K562 (cell line): ENCODE measurements at regions not wholly inside any gene's neighbourhood (a gene's known extent, or its start where the extent isn't known, plus 50 kb on each side); places are given as distances from the start of the nearest gene placed in this dataset.

Experiments used
- ATAC-seq: fragments of 200-7000 bp; cut with Tn5 transposase; 3 replicates; pipeline ENCODE4 v1.9.1; 2020; ENCODE audit warnings: moderate library complexity
- BruUV-seq: library from RNA; stranded (reverse); fragments of 400-500 nt; replicated peaks from 2 replicates; lab custom pipeline; 2021; lab: Mats Ljungman, UMichigan
- CTCF ChIA-PET: fragments of 300-600 bp; formaldehyde crosslinking; extraction: SDS; loops from one replicate; lab custom pipeline; 2021; ENCODE audit warnings: low intra/inter-chr PET ratio; lab: Yijun Ruan, JAX
- POLR2A ChIA-PET: fragments of 300-600, 350-650 bp; sonication (Branson Sonifier 250); formaldehyde crosslinking; extraction: SDS; loops from one replicate; lab custom pipeline; 2021; ENCODE audit warnings: antibody characterized with exemption, inconsistent platforms; lab: Yijun Ruan, JAX
- DNase-seq, 4 experiments: peaks; one replicate each; pipeline versions ENCODE4 v3.0.0 to v3.0.0-alpha.2; 2011 to 2018; ENCODE audit warnings: low spot score in 3 of 4, mixed read lengths in 3 of 4; ENCODE audit errors: extremely low read depth in 1 of 4
- FAIRE-seq: peaks from 2 replicates; lab custom pipeline; 2011; peaks lifted over from hg19 to GRCh38; lab: Jason Lieb, UNC
- H2AFZ ChIP-seq: 2 replicates; pipeline ENCODE4 v1.6.0; 2011; ENCODE audit warnings: low read depth, low read length, control low read depth, inconsistent platforms
- H3K27ac ChIP-seq: fragments of 200-600 bp; 3 replicates; pipeline ENCODE4 v1.8.0; 2011; ENCODE audit warnings: low read depth, mild to moderate bottlenecking, control low read depth, inconsistent platforms, low read length, moderate library complexity, mixed read lengths; ENCODE audit errors: extremely low read depth
- H3K27me3 ChIP-seq, 2 experiments: fragments of 300-600 bp in 1 of 2; 2 replicates in 1 of 2; 3 replicates in 1 of 2; pipeline versions ENCODE4 v1.6.0 to v1.8.0; 2011; ENCODE audit warnings: inconsistent platforms in 2 of 2, low read length in 2 of 2, mild to moderate bottlenecking in 1 of 2, mixed read lengths in 1 of 2, moderate library complexity in 1 of 2; ENCODE audit not compliant: control insufficient read depth in 2 of 2, insufficient read depth in 2 of 2
- H3K36me3 ChIP-seq: fragments of 300-600 bp; 3 replicates; pipeline ENCODE4 v1.8.0; 2011; ENCODE audit warnings: mild to moderate bottlenecking, low read length, inconsistent platforms; ENCODE audit not compliant: control insufficient read depth, insufficient read depth
- H3K4me1 ChIP-seq, 2 experiments: fragments of 200-600 bp in 1 of 2; replicated peaks in 1 of 2; 2 replicates in 1 of 2; 3 replicates in 1 of 2; pipeline versions ENCODE4 v1.5.1 to v1.8.0; 2011; ENCODE audit warnings: inconsistent platforms in 2 of 2, low read length in 2 of 2, mild to moderate bottlenecking in 1 of 2, mixed read lengths in 1 of 2, moderate library complexity in 1 of 2; ENCODE audit not compliant: control insufficient read depth in 2 of 2, insufficient read depth in 2 of 2
- H3K4me2 ChIP-seq: 2 replicates; pipeline ENCODE4 v1.6.1; 2011; ENCODE audit warnings: low read length, control low read depth, inconsistent platforms, mixed read lengths; ENCODE audit not compliant: insufficient read depth
- H3K4me3 ChIP-seq: fragments of 200-600 bp; sonication (generic), shearing (Covaris generic); 2 replicates; pipeline ENCODE4 v1.5.1; 2016; ENCODE audit warnings: control low read depth, inconsistent platforms
- H3K79me2 ChIP-seq: fragments of 200-600 bp; 3 replicates; pipeline ENCODE4 v1.8.0; 2011; ENCODE audit warnings: low read length, inconsistent platforms; ENCODE audit not compliant: control insufficient read depth, insufficient read depth
- H3K9ac ChIP-seq, 2 experiments: 2 replicates each; pipeline versions ENCODE4 v1.6.0 to v1.6.1; 2011; ENCODE audit warnings: low read depth in 2 of 2, low read length in 2 of 2, control low read depth in 1 of 2, inconsistent platforms in 1 of 2, mild to moderate bottlenecking in 1 of 2, mixed read lengths in 1 of 2; ENCODE audit not compliant: insufficient read depth in 1 of 2
- H3K9me1 ChIP-seq: one replicate; pipeline ENCODE4 v1.6.0; 2011; ENCODE audit warnings: inconsistent platforms, mild to moderate bottlenecking, low read length, moderate library complexity; ENCODE audit not compliant: control insufficient read depth, insufficient read depth
- H3K9me3 ChIP-seq: replicated peaks from 2 replicates; pipeline ENCODE4 v1.5.1; 2011; ENCODE audit warnings: low read depth, low read length, inconsistent platforms; ENCODE audit not compliant: control insufficient read depth, insufficient read depth
- H4K20me1 ChIP-seq: replicated peaks from 2 replicates; pipeline ENCODE4 v1.6.1; 2011; ENCODE audit warnings: low read length, inconsistent platforms, mixed read lengths; ENCODE audit not compliant: control insufficient read depth, insufficient read depth
- ESRRA ChIP-seq: fragments of 450-650 bp; IDR thresholded peaks from 2 replicates; pipeline ENCODE4 v1.6.1; 2014; ENCODE audit warnings: low read depth, mild to moderate bottlenecking, moderate library complexity, borderline replicate concordance
- KDM2B ChIP-seq: fragments of 250-450 bp; sonication (Bioruptor Pico); IDR thresholded peaks from 2 replicates; pipeline ENCODE4 v1.8.0; 2021; ENCODE audit warnings: mild to moderate bottlenecking, moderate library complexity
- PHF20 ChIP-seq: fragments of 450-650 bp; IDR thresholded peaks from 2 replicates; pipeline ENCODE4 v1.6.1; 2018; ENCODE audit not compliant: partially characterized antibody
- RAD21 ChIP-seq, 2 experiments: fragments of 250-450 bp in 1 of 2; fragments of 450-650 bp in 1 of 2; sonication (Bioruptor Pico) in 1 of 2; formaldehyde crosslinking in 1 of 2; IDR thresholded peaks in 1 of 2; conservative IDR thresholded peaks in 1 of 2; 2 replicates each; pipeline versions ENCODE4 v1.4.0 to v1.8.0; 2020 to 2022; ENCODE audit warnings: mild to moderate bottlenecking in 2 of 2, moderate library complexity in 1 of 2
- RAD51 ChIP-seq: fragments of 450-650 bp; IDR thresholded peaks from 2 replicates; pipeline ENCODE4 v1.7.1; 2016; ENCODE audit warnings: low read depth, mild to moderate bottlenecking, borderline replicate concordance
- SMAD4 ChIP-seq: fragments of 250-450 bp; sonication (Bioruptor Pico); conservative IDR thresholded peaks from 2 replicates; pipeline ENCODE4 v1.8.0; 2021; ENCODE audit warnings: inconsistent platforms, mild to moderate bottlenecking, moderate library complexity
- ZNF124 ChIP-seq: sonication (generic); formaldehyde crosslinking; IDR thresholded peaks from 2 replicates; pipeline ENCODE4 v1.8.1; 2022; ENCODE audit warnings: missing genetic modification reagents
- ZNF695 ChIP-seq: fragments of 450-650 bp; formaldehyde crosslinking; IDR thresholded peaks from 2 replicates; pipeline ENCODE4 v1.4.0; 2020; ENCODE audit warnings: mild to moderate bottlenecking, moderate library complexity
- WGBS: fragments of 100-300 bp; shearing (Covaris generic); methylation state at CpG from one replicate; pipeline ENCODE4 v1.1.6; 2016; ENCODE audit warnings: low coverage, mixed read lengths; ENCODE audit not compliant: insufficient coverage; ENCODE audit errors: missing lambda C conversion rate; 5-methylcytosine and 5-hydroxymethylcytosine counted together
- in situ Hi-C: fragments of 300-500 bp; cut with MboI; formaldehyde crosslinking; loops from 4 replicates; pipeline ENCODE4 v1.15.0; 2018; ENCODE audit warnings: inconsistent platforms, mixed read lengths
- intact Hi-C: fragments of 100-400 bp; cut with micrococcal nuclease; formaldehyde crosslinking; loops from 2 replicates; pipeline ENCODE4 v1.14.2; 2022
- TF ChIP-seq, protein P1 (sequence below): fragments of 250-450 bp; sonication (Bioruptor Pico); IDR thresholded peaks from 2 replicates; pipeline ENCODE4 v1.4.0; 2020; ENCODE audit warnings: borderline replicate concordance
- TF ChIP-seq, protein P2 (sequence below), 2 experiments: fragments of 450-650 bp in 1 of 2; sonication (generic) in 1 of 2; formaldehyde crosslinking in 1 of 2; IDR thresholded peaks; 2 replicates each; pipeline versions ENCODE4 v1.7.1 to v1.9.0; 2016 to 2022; ENCODE audit warnings: inconsistent platforms in 1 of 2, mild to moderate bottlenecking in 1 of 2, missing genetic modification reagents in 1 of 2

- TF ChIP-seq, protein P1, sequence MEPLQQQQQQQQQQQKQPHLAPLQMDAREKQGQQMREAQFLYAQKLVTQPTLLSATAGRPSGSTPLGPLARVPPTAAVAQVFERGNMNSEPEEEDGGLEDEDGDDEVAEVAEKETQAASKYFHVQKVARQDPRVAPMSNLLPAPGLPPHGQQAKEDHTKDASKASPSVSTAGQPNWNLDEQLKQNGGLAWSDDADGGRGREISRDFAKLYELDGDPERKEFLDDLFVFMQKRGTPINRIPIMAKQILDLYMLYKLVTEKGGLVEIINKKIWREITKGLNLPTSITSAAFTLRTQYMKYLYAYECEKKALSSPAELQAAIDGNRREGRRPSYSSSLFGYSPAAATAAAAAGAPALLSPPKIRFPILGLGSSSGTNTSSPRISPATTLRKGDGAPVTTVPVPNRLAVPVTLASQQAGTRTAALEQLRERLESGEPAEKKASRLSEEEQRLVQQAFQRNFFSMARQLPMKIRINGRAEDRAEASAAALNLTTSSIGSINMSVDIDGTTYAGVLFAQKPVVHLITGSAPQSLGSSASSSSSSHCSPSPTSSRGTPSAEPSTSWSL (CRISPR knock-in tag) = no peak
- TF ChIP-seq PHF20 (no peak), RAD51 (peak; percentile 64)
Measured at GRCh38 chr1:61616830-61617229, 108.1 kb downstream of the TM2D1 start (continued).

- no peaks in the 10 kb centered on the region for H3K4me1 ChIP-seq
- H3K4me2 ChIP-seq = no peak overlapping the region
- H2AFZ ChIP-seq = no peak overlapping the region
- ATAC-seq (no peak), DNase-seq (no peak), FAIRE-seq (no peak)
- H3K4me3 ChIP-seq = no peak overlapping the region
- H3K9ac ChIP-seq = no peak overlapping the region
- POLR2A ChIA-PET = no interaction called here
- peaks cover 11 to 15% of the 10 kb centered on the region in 2 experiments; a peak in 3 of 5 replicates for H3K27me3 ChIP-seq
- H3K9me3 ChIP-seq = no peaks in the 10 kb centered on the region
- H3K27ac ChIP-seq = no peak overlapping the region
- intact Hi-C loops = no loop called here
- H3K79me2 ChIP-seq = no peaks in the 10 kb centered on the region
- no peaks in the 10 kb centered on the region; the same call in 1 of the 2 replicates for H4K20me1 ChIP-seq
- H3K9me1 ChIP-seq = no peaks in the 10 kb centered on the region
- H3K36me3 ChIP-seq = no peaks in the 10 kb centered on the region
- in situ Hi-C loops = no loop called here
- WGBS = 2% methylated on average over 3 of the region's 3 CpGs
- no TSS peak for BruUV-seq
- CTCF ChIA-PET = no interaction called here
- TF ChIP-seq ZNF695 (no peak), RAD21 (CRISPR knock-in tag; conservative IDR thresholded peaks at IDR 0.05 in 1 of 2, IDR thresholded peaks at IDR 0.05 in 1 of 2) (no peak), KDM2B (no peak), SMAD4 (CRISPR knock-in tag) (no peak), ESRRA (no peak), ZNF124 (no peak)
- TF ChIP-seq, protein P2, sequence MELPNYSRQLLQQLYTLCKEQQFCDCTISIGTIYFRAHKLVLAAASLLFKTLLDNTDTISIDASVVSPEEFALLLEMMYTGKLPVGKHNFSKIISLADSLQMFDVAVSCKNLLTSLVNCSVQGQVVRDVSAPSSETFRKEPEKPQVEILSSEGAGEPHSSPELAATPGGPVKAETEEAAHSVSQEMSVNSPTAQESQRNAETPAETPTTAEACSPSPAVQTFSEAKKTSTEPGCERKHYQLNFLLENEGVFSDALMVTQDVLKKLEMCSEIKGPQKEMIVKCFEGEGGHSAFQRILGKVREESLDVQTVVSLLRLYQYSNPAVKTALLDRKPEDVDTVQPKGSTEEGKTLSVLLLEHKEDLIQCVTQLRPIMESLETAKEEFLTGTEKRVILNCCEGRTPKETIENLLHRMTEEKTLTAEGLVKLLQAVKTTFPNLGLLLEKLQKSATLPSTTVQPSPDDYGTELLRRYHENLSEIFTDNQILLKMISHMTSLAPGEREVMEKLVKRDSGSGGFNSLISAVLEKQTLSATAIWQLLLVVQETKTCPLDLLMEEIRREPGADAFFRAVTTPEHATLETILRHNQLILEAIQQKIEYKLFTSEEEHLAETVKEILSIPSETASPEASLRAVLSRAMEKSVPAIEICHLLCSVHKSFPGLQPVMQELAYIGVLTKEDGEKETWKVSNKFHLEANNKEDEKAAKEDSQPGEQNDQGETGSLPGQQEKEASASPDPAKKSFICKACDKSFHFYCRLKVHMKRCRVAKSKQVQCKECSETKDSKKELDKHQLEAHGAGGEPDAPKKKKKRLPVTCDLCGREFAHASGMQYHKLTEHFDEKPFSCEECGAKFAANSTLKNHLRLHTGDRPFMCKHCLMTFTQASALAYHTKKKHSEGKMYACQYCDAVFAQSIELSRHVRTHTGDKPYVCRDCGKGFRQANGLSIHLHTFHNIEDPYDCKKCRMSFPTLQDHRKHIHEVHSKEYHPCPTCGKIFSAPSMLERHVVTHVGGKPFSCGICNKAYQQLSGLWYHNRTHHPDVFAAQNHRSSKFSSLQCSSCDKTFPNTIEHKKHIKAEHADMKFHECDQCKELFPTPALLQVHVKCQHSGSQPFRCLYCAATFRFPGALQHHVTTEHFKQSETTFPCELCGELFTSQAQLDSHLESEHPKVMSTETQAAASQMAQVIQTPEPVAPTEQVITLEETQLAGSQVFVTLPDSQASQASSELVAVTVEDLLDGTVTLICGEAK (IDR thresholded peaks at IDR 0.05) = no peak
- TF ChIP-seq, protein P2 (CRISPR knock-in tag; IDR thresholded peaks at IDR 0.05) = no peak
Measured at GRCh38 chr1:61612602-61613001, 112.3 kb downstream of the TM2D1 start.
